ENCODE measurements at regions not wholly inside any gene's neighbourhood (a gene's known extent, or its start where the extent isn't known, plus 50 kb on each side); places are given as distances from the start of the nearest gene placed in this dataset.

DNA sequence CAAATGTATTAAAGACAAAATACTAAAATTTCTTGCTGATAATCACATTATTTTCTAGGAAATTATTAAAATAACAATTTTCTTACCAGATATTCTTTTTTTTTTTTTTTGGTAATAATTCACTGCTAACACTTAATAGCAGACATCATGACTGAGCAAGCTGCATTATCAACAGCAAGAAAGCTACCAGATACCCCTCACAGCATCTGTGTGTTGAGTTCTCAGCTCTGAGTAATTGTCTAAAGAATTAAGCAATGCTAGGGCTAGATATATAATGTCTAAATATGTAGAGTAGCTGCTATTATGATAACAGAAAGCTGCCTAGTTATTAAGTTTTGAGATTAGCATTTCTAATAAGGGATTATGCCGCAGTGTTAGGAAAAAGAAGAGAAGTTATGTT is 754.3 kb upstream of the PKDCC start:
- no peak for DNase-seq (ENCODE audit: extremely low spot score, unreplicated experiment)
- Mint-ChIP-seq H3K4me3 (ENCODE audit: unreplicated experiment) (no peak overlapping the region), H3K9me3 (ENCODE audit: unreplicated experiment) (no peaks in the 10 kb centered on the region), H3K27me3 (ENCODE audit: unreplicated experiment) (peaks cover 8% of the 10 kb centered on the region), H3K4me1 (ENCODE audit: unreplicated experiment) (no peaks in the 10 kb centered on the region), H3K27ac (ENCODE audit: unreplicated experiment) (no peak overlapping the region), H3K36me3 (ENCODE audit: unreplicated experiment) (no peaks in the 10 kb centered on the region)
- TF ChIP-seq, protein P1, sequence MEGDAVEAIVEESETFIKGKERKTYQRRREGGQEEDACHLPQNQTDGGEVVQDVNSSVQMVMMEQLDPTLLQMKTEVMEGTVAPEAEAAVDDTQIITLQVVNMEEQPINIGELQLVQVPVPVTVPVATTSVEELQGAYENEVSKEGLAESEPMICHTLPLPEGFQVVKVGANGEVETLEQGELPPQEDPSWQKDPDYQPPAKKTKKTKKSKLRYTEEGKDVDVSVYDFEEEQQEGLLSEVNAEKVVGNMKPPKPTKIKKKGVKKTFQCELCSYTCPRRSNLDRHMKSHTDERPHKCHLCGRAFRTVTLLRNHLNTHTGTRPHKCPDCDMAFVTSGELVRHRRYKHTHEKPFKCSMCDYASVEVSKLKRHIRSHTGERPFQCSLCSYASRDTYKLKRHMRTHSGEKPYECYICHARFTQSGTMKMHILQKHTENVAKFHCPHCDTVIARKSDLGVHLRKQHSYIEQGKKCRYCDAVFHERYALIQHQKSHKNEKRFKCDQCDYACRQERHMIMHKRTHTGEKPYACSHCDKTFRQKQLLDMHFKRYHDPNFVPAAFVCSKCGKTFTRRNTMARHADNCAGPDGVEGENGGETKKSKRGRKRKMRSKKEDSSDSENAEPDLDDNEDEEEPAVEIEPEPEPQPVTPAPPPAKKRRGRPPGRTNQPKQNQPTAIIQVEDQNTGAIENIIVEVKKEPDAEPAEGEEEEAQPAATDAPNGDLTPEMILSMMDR (IDR thresholded peaks at IDR 0.05): no peak

DNA sequence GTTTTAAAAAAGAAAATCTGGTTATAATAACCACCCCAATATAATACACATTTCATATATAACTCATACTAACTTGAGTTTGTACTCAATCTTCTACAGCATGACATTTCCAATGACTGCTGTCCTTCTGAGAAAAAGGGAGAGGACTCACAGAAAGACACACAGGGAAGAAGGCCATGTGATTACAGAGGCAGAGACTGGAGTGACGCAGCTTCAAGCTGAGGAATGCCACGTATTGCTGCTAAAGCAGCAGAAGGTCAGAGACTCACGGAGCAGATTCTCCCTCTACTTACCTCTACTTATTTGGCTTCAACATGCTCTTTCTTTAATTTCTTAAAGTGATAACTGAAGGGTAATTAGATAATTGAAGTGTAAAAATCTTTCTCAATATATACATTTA is 753.5 kb upstream of the PKDCC start:
- TF ChIP-seq, protein P1 (IDR thresholded peaks at IDR 0.05): no peak
- Mint-ChIP-seq H3K27ac (ENCODE audit: unreplicated experiment) (no peak overlapping the region), H3K27me3 (ENCODE audit: unreplicated experiment) (peaks cover 8% of the 10 kb centered on the region), H3K36me3 (ENCODE audit: unreplicated experiment) (no peaks in the 10 kb centered on the region), H3K4me1 (ENCODE audit: unreplicated experiment) (no peaks in the 10 kb centered on the region), H3K9me3 (ENCODE audit: unreplicated experiment) (no peaks in the 10 kb centered on the region), H3K4me3 (ENCODE audit: unreplicated experiment) (no peak overlapping the region)
- DNase-seq (ENCODE audit: extremely low spot score, unreplicated experiment): no peak

DNA sequence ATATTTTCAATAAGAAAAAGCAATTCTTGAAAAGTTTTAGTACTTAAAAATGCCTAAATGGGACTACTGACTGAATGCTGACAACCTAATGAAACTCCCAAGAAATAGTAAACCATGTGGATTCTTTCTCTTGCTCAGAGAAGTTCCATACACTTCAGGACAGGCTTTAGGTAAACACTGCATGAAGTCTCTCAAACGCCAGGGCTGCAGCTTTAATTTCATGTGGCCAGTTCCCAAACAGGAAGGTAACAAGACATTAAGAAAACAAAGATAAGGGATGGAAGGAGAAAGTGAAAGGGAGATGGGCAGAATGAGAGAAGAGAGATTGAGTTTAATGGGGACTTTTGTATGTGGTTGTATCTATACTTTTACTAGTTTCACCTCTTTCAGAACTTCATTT is 734.7 kb upstream of the PKDCC start:
- TF ChIP-seq, protein P1 (IDR thresholded peaks at IDR 0.05): no peak
- H3K4me1 Mint-ChIP-seq (ENCODE audit: unreplicated experiment): no peaks in the 10 kb centered on the region
- no peak overlapping the region for H3K27ac Mint-ChIP-seq (ENCODE audit: unreplicated experiment)
- H3K9me3 Mint-ChIP-seq (ENCODE audit: unreplicated experiment): no peaks in the 10 kb centered on the region
- H3K27me3 Mint-ChIP-seq (ENCODE audit: unreplicated experiment): peaks cover 2% of the 10 kb centered on the region
- H3K36me3 Mint-ChIP-seq (ENCODE audit: unreplicated experiment): no peaks in the 10 kb centered on the region
- DNase-seq (ENCODE audit: extremely low spot score, unreplicated experiment): no peak
- H3K4me3 Mint-ChIP-seq (ENCODE audit: unreplicated experiment): no peak overlapping the region

DNA sequence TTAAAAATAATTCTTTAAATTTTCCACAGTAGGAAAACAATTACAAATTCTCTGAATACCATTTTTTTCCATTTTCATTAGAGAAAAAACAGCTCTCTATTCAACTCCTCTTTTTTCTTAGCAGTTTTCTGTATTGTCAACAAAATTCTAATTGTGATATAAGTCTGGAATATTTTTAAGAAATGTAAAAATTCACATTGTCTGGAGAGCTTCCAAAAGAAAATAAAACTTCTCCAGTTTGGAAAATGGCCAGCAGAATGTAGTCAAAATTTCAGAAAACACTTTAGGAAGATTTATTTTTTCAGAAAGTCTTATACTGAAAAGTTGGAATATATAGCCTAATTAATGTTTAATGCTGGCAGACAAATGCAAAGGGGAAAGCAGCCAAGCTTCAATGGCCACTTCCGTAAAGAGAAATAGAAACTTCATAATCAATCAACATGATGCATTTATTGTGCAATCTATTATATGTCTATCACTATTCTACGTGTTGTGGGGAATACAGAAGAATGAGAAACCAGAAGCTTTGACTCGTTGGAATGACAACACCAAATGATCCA is 733.2 kb upstream of the PKDCC start:
- H3K9me3 Mint-ChIP-seq (ENCODE audit: unreplicated experiment): no peaks in the 10 kb centered on the region
- no peaks in the 10 kb centered on the region for H3K36me3 Mint-ChIP-seq (ENCODE audit: unreplicated experiment)
- no peak for DNase-seq (ENCODE audit: extremely low spot score, unreplicated experiment)
- no peak overlapping the region for H3K4me3 Mint-ChIP-seq (ENCODE audit: unreplicated experiment)
- peaks cover 2% of the 10 kb centered on the region for H3K27me3 Mint-ChIP-seq (ENCODE audit: unreplicated experiment)
- H3K27ac Mint-ChIP-seq (ENCODE audit: unreplicated experiment): no peak overlapping the region
- TF ChIP-seq, protein P1 (IDR thresholded peaks at IDR 0.05): no peak
- no peaks in the 10 kb centered on the region for H3K4me1 Mint-ChIP-seq (ENCODE audit: unreplicated experiment)

DNA sequence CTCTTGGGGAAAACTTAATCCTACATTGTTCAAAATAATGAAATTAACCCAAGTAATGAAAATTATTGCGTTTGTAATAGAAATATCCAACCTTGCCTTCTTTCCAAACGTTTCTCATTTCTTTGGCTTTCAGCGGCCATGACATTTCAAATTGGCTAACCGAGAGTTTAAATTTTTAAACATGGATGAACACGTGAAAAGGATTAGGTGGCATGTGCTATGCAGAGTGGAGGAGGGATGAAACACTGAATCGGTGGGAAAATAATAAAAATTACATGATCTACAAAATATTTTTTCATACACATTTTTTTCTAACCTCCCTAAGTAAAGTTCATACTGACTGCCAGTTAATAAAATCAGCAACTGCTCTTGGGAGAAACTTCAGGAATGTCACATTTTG is 728.4 kb upstream of the PKDCC start:
- Mint-ChIP-seq H3K4me3 (ENCODE audit: unreplicated experiment) (no peak overlapping the region), H3K4me1 (ENCODE audit: unreplicated experiment) (no peaks in the 10 kb centered on the region), H3K9me3 (ENCODE audit: unreplicated experiment) (no peaks in the 10 kb centered on the region), H3K27me3 (ENCODE audit: unreplicated experiment) (peaks cover 4% of the 10 kb centered on the region), H3K27ac (ENCODE audit: unreplicated experiment) (no peak overlapping the region), H3K36me3 (ENCODE audit: unreplicated experiment) (no peaks in the 10 kb centered on the region)
- no peak for DNase-seq (ENCODE audit: extremely low spot score, unreplicated experiment)
- TF ChIP-seq, protein P1 (IDR thresholded peaks at IDR 0.05): no peak
